SK-N-SH treated with all-trans-retinoic acid at 6 μM for 48 hours (cell line): ENCODE measurements at regions not wholly inside any gene's neighbourhood (a gene's known extent, or its start where the extent isn't known, plus 50 kb on each side); places are given as distances from the start of the nearest gene placed in this dataset.

Source experiments
- ATAC-seq: fragments of 200-7000 bp; cut with Tn5 transposase; 3 replicates; pipeline ENCODE4 v1.9.1; 2020; ENCODE audit warnings: mild to moderate bottlenecking, moderate library complexity
- ARNTL ChIP-seq: fragments of 450-650 bp; formaldehyde crosslinking; IDR thresholded peaks from 2 replicates; pipeline ENCODE4 v1.5.0; 2020; ENCODE audit warnings: low read depth, mild to moderate bottlenecking, moderate library complexity, borderline replicate concordance
- BACH2 ChIP-seq: fragments of 250-450 bp; sonication (Bioruptor Pico); IDR thresholded peaks from 2 replicates; pipeline ENCODE4 v1.9.0; 2021; ENCODE audit warnings: mild to moderate bottlenecking, borderline replicate concordance
- CSDC2 ChIP-seq: fragments of 250-450 bp; sonication (Bioruptor Pico); IDR thresholded peaks from 2 replicates; pipeline ENCODE4 v1.5.0; 2020; ENCODE audit warnings: mild to moderate bottlenecking, moderate library complexity
- ESRRG ChIP-seq: fragments of 250-450 bp; sonication (Bioruptor Pico); IDR thresholded peaks from 2 replicates; pipeline ENCODE4 v1.6.1; 2021; ENCODE audit warnings: mild to moderate bottlenecking
- GLIS3 ChIP-seq: fragments of 250-450 bp; sonication (Bioruptor Pico); IDR thresholded peaks from 2 replicates; pipeline ENCODE4 v1.5.0; 2020; ENCODE audit warnings: mild to moderate bottlenecking, moderate library complexity
- ISL1 ChIP-seq: fragments of 250-450 bp; sonication (Bioruptor Pico); IDR thresholded peaks from 2 replicates; pipeline ENCODE4 v2.1.2; 2022; ENCODE audit warnings: mild to moderate bottlenecking, moderate library complexity
- OSR1 ChIP-seq: fragments of 250-450 bp; sonication (Bioruptor Pico); IDR thresholded peaks from 2 replicates; pipeline ENCODE4 v1.8.0; 2022; ENCODE audit warnings: moderate library complexity, mild to moderate bottlenecking, inconsistent platforms
- PPARA ChIP-seq: fragments of 250-450 bp; sonication (Bioruptor Pico); IDR thresholded peaks from 2 replicates; pipeline ENCODE4 v1.5.0; 2020; ENCODE audit warnings: mild to moderate bottlenecking, borderline replicate concordance
- RARB ChIP-seq: fragments of 250-450 bp; sonication (Bioruptor Pico); IDR thresholded peaks from 2 replicates; pipeline ENCODE4 v1.8.0; 2021; ENCODE audit warnings: mild to moderate bottlenecking, moderate library complexity
- SNAI2 ChIP-seq: fragments of 250-450 bp; sonication (Bioruptor Pico); IDR thresholded peaks from 2 replicates; pipeline ENCODE4 v1.5.0; 2020; ENCODE audit warnings: mild to moderate bottlenecking, moderate library complexity
- TCF4 ChIP-seq: fragments of 250-450 bp; sonication (Bioruptor Pico); IDR thresholded peaks from 2 replicates; pipeline ENCODE4 v1.8.0; 2021; ENCODE audit warnings: mild to moderate bottlenecking, moderate library complexity, borderline replicate concordance
- TOX ChIP-seq: fragments of 250-450 bp; sonication (Bioruptor Pico); IDR thresholded peaks from 2 replicates; pipeline ENCODE4 v1.8.0; 2021; ENCODE audit warnings: mild to moderate bottlenecking, moderate library complexity, borderline replicate concordance
- ZC3H10 ChIP-seq: fragments of 250-450 bp; sonication (Bioruptor Pico); IDR thresholded peaks from 2 replicates; pipeline ENCODE4 v1.5.1; 2021; ENCODE audit warnings: mild to moderate bottlenecking, moderate library complexity
- ZFP3 ChIP-seq: fragments of 250-450 bp; sonication (Bioruptor Pico); IDR thresholded peaks from 2 replicates; pipeline ENCODE4 v1.5.0; 2020; ENCODE audit warnings: mild to moderate bottlenecking, moderate library complexity
- ZNF8 ChIP-seq: fragments of 450-650 bp; formaldehyde crosslinking; IDR thresholded peaks from 2 replicates; pipeline ENCODE4 v1.5.0; 2020; ENCODE audit warnings: mild to moderate bottlenecking, moderate library complexity
- TF ChIP-seq, protein P1 (sequence below): fragments of 250-450 bp; sonication (Bioruptor Pico); IDR thresholded peaks from 2 replicates; pipeline ENCODE4 v1.5.1; 2021; ENCODE audit warnings: mild to moderate bottlenecking, moderate library complexity
- TF ChIP-seq, protein P2 (sequence below): fragments of 250-450 bp; sonication (Bioruptor Pico); IDR thresholded peaks from 2 replicates; pipeline ENCODE4 v1.5.1; 2020; ENCODE audit warnings: low read depth, mild to moderate bottlenecking, moderate library complexity
- TF ChIP-seq, protein P3 (sequence below): fragments of 250-450 bp; sonication (Bioruptor Pico); IDR thresholded peaks from 2 replicates; pipeline ENCODE4 v1.8.0; 2021; ENCODE audit warnings: low read depth, mild to moderate bottlenecking, moderate library complexity, borderline replicate concordance
- TF ChIP-seq, protein P4 (sequence below): fragments of 250-450 bp; sonication (Bioruptor Pico); IDR thresholded peaks from 2 replicates; pipeline ENCODE4 v1.8.0; 2020; ENCODE audit warnings: mild to moderate bottlenecking, moderate library complexity, borderline replicate concordance

DNA sequence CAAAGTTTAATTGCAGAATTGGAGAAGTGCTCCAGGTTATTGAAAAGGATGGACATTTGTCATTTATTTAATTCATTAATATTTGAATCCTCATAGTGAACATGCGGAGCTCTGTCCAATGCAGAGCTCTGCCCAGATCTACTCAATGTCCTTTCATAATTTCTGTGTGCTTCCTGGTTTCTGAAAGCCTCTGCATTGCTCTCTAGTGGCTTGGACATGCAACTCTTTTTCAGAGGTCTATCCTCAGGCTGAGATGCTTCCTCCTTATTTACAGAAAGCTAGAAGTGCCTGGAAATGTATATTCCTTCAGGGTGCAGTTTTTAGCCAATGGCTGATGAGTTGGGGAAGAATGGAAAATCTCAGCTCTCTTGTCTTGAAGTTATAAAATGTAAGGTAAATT is 786.1 kb upstream of the AADAT start:
- ATAC-seq = peak; percentile 93
- no peak for TF ChIP-seq ISL1
- TF ChIP-seq SNAI2 = no peak
- no peak for TF ChIP-seq BACH2 (CRISPR knock-in tag)
- TF ChIP-seq, protein P1, sequence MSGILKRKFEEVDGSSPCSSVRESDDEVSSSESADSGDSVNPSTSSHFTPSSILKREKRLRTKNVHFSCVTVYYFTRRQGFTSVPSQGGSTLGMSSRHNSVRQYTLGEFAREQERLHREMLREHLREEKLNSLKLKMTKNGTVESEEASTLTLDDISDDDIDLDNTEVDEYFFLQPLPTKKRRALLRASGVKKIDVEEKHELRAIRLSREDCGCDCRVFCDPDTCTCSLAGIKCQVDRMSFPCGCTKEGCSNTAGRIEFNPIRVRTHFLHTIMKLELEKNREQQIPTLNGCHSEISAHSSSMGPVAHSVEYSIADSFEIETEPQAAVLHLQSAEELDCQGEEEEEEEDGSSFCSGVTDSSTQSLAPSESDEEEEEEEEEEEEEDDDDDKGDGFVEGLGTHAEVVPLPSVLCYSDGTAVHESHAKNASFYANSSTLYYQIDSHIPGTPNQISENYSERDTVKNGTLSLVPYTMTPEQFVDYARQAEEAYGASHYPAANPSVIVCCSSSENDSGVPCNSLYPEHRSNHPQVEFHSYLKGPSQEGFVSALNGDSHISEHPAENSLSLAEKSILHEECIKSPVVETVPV (CRISPR knock-in tag) = no peak
- TF ChIP-seq GLIS3 (CRISPR knock-in tag) = no peak
- TF ChIP-seq ZC3H10 = no peak

DNA sequence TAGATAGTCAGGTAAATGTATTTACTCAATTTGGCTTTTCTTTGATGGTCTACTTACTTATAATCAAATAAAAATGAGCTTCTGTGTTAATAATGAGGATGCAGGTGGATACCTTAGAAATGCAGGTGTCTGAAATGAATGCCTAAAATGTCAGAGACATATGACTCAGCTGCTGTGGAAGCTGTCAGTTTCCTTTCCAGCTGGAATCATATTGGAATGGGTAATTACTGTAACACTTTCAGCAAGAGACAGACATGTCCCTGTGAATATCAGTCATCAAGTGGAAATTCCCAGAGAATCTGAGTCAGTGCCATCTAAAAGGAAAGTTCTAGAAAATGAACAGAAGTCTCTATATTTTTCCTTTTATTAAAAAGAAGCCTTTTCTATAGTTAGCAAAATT is 783.0 kb upstream of the AADAT start:
- TF ChIP-seq ARNTL (CRISPR knock-in tag) = no peak
- TF ChIP-seq BACH2 (CRISPR knock-in tag) = no peak
- TF ChIP-seq, protein P2, sequence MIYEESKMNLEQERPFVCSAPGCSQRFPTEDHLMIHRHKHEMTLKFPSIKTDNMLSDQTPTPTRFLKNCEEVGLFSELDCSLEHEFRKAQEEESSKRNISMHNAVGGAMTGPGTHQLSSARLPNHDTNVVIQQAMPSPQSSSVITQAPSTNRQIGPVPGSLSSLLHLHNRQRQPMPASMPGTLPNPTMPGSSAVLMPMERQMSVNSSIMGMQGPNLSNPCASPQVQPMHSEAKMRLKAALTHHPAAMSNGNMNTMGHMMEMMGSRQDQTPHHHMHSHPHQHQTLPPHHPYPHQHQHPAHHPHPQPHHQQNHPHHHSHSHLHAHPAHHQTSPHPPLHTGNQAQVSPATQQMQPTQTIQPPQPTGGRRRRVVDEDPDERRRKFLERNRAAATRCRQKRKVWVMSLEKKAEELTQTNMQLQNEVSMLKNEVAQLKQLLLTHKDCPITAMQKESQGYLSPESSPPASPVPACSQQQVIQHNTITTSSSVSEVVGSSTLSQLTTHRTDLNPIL = no peak
- no peak for TF ChIP-seq ZNF8 (CRISPR knock-in tag)
- no peak for TF ChIP-seq TCF4 (CRISPR knock-in tag)
- TF ChIP-seq ZC3H10 = no peak
- TF ChIP-seq OSR1 (CRISPR knock-in tag) = no peak
- TF ChIP-seq RARB = no peak
- no peak for TF ChIP-seq PPARA (CRISPR knock-in tag)
- TF ChIP-seq ISL1 = no peak
- TF ChIP-seq, protein P3, sequence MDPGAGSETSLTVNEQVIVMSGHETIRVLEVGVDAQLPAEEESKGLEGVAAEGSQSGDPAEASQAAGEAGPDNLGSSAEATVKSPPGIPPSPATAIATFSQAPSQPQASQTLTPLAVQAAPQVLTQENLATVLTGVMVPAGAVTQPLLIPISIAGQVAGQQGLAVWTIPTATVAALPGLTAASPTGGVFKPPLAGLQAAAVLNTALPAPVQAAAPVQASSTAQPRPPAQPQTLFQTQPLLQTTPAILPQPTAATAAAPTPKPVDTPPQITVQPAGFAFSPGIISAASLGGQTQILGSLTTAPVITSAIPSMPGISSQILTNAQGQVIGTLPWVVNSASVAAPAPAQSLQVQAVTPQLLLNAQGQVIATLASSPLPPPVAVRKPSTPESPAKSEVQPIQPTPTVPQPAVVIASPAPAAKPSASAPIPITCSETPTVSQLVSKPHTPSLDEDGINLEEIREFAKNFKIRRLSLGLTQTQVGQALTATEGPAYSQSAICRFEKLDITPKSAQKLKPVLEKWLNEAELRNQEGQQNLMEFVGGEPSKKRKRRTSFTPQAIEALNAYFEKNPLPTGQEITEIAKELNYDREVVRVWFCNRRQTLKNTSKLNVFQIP (CRISPR knock-in tag) = no peak
- no peak for TF ChIP-seq ZFP3 (CRISPR knock-in tag)
- no peak for TF ChIP-seq ESRRG (CRISPR knock-in tag)
- TF ChIP-seq, protein P4, sequence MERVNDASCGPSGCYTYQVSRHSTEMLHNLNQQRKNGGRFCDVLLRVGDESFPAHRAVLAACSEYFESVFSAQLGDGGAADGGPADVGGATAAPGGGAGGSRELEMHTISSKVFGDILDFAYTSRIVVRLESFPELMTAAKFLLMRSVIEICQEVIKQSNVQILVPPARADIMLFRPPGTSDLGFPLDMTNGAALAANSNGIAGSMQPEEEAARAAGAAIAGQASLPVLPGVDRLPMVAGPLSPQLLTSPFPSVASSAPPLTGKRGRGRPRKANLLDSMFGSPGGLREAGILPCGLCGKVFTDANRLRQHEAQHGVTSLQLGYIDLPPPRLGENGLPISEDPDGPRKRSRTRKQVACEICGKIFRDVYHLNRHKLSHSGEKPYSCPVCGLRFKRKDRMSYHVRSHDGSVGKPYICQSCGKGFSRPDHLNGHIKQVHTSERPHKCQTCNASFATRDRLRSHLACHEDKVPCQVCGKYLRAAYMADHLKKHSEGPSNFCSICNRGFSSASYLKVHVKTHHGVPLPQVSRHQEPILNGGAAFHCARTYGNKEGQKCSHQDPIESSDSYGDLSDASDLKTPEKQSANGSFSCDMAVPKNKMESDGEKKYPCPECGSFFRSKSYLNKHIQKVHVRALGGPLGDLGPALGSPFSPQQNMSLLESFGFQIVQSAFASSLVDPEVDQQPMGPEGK (CRISPR knock-in tag) = no peak
- no peak for ATAC-seq

DNA sequence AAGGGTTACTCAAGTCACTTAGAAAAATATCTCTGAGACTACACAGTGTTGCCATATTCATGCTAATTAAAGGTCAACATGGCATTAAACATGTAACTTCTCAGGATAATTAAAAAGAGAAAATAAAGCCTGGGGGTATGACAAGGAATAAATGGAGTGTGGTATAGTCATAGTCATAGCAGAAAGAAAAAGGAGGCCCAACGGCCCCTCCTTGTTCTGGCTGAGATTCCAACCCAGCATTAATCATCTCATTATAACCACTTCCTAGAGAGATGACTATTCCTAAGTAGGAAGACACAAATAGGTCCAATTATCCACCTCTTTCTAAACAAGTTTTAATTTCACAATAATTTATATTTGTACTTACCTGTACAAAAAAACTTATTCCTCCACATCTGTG is 778.4 kb upstream of the AADAT start:
- ATAC-seq = peak; percentile 53; the same call in 1 of the 3 replicates
- TF ChIP-seq ARNTL (CRISPR knock-in tag) (no peak), ZFP3 (CRISPR knock-in tag) (no peak)

DNA sequence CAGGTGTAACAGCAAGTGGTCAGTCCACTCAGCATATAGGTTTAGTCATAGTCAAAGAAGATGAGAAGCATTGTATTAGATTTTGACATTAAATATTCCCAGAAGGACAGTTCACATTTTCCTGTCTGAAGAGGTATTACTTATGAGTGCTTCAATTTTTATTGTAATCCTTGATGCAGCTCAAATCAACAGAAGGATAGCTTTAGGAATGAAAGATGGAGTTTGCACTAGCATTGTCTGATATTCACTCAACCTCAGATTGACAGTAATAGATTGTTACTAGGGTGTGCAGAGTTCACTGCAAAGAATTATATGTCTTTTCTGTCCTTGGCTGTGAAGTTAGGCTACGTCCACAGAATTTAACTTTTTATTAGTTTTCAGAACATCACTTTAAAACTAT is 764.3 kb upstream of the AADAT start:
- TF ChIP-seq, protein P4 (CRISPR knock-in tag) = no peak
- TF ChIP-seq ISL1 (no peak), RARB (no peak), ARNTL (CRISPR knock-in tag) (no peak), CSDC2 (CRISPR knock-in tag) (no peak), ZNF8 (CRISPR knock-in tag) (no peak), SNAI2 (no peak), OSR1 (CRISPR knock-in tag) (no peak), TCF4 (CRISPR knock-in tag) (no peak)
- ATAC-seq = no peak

DNA sequence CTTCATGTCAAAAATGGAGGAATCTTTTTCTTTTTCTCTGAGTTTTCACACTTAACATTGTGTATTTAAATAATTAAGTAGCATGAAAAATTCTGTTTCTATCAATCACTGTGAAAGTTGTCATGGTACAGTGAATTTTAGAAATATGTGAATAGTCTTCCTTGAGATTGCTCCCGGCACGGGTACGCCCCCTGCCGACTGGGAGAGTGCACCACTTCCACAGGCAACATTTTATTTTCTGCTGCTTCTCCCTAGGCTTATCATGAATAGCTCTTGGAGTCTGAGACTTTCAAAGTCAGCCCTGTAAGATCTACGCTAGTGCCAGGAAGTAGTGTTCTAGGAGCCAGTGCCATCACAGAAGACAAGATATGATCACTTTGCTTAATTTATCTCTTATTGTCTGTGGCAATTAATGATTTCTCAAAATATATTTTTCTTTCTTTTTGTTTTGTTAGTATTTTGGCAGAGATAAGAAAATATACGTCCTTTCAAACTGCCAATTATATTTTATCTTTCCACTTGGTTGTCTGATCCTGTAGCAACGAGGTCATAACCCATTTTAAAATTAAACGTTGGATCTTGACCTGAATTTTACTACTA is 763.8 kb upstream of the AADAT start:
- peak; percentile 93 for ATAC-seq
- TF ChIP-seq ZFP3 (CRISPR knock-in tag) (no peak), TOX (CRISPR knock-in tag) (no peak), PPARA (CRISPR knock-in tag) (no peak)
- TF ChIP-seq, protein P4 (CRISPR knock-in tag) = no peak
